ENCODE measurements at regions not wholly inside any gene's neighbourhood (a gene's known extent, or its start where the extent isn't known, plus 50 kb on each side); places are given as distances from the start of the nearest gene placed in this dataset.
"Not testable (repeated sequence)": the region's sequence is repeated elsewhere in the genome, so short reads cannot be mapped to it uniquely, and the experiment has no call there.

GRCh38 chr22:22817468-22818201, 70.0 kb upstream of the IGLL5 start:
- no peak overlapping the region for H3K4me3 ChIP-seq (ENCODE audit: low read depth in 1 of 2, low read length in 2 of 2)
- no peaks in the 10 kb centered on the region for H3K4me1 ChIP-seq (ENCODE audit: control insufficient read depth in 1 of 2, insufficient read depth in 2 of 2, low read length in 2 of 2)
- H3K36me3 ChIP-seq (ENCODE audit: control insufficient read depth in 1 of 2, insufficient read depth in 2 of 2, low read length in 2 of 2), result no peaks in the 10 kb centered on the region
- H3K9me3 ChIP-seq (ENCODE audit: control insufficient read depth in 1 of 2, low read length in 2 of 2), result no peaks in the 10 kb centered on the region
- no peaks in the 10 kb centered on the region for H3K27me3 ChIP-seq (ENCODE audit: low read depth, low read length)
- H3K27ac ChIP-seq (ENCODE audit: low read length), result no peak overlapping the region

GRCh38 chr22:22818202-22818538, 69.4 kb upstream of the IGLL5 start:
- Histone ChIP-seq H3K4me3 (ENCODE audit: low read depth in 1 of 2, low read length in 2 of 2) (no peak overlapping the region), H3K36me3 (ENCODE audit: control insufficient read depth in 1 of 2, insufficient read depth in 2 of 2, low read length in 2 of 2) (no peaks in the 10 kb centered on the region), H3K27me3 (ENCODE audit: low read depth, low read length) (no peaks in the 10 kb centered on the region), H3K27ac (ENCODE audit: low read length) (no peak overlapping the region), H3K4me1 (ENCODE audit: control insufficient read depth in 1 of 2, insufficient read depth in 2 of 2, low read length in 2 of 2) (no peaks in the 10 kb centered on the region), H3K9me3 (ENCODE audit: control insufficient read depth in 1 of 2, low read length in 2 of 2) (no peaks in the 10 kb centered on the region)

- H3K9me3 ChIP-seq (ENCODE audit: control insufficient read depth in 1 of 2, low read length in 2 of 2), result no peaks in the 10 kb centered on the region
- H3K4me1 ChIP-seq (ENCODE audit: control insufficient read depth in 1 of 2, insufficient read depth in 2 of 2, low read length in 2 of 2), result no peaks in the 10 kb centered on the region
- H3K27ac ChIP-seq (ENCODE audit: low read length), result no peak overlapping the region
- no peaks in the 10 kb centered on the region for H3K27me3 ChIP-seq (ENCODE audit: low read depth, low read length)
- H3K36me3 ChIP-seq (ENCODE audit: control insufficient read depth in 1 of 2, insufficient read depth in 2 of 2, low read length in 2 of 2), result no peaks in the 10 kb centered on the region
- no peak overlapping the region for H3K4me3 ChIP-seq (ENCODE audit: low read depth in 1 of 2, low read length in 2 of 2)
These were observed 68.5 kb upstream of the IGLL5 start for GRCh38 chr22:22818861-22819855.

- Histone ChIP-seq H3K4me1 (ENCODE audit: control insufficient read depth in 1 of 2, insufficient read depth in 2 of 2, low read length in 2 of 2) (no peaks in the 10 kb centered on the region), H3K36me3 (ENCODE audit: control insufficient read depth in 1 of 2, insufficient read depth in 2 of 2, low read length in 2 of 2) (no peaks in the 10 kb centered on the region), H3K9me3 (ENCODE audit: control insufficient read depth in 1 of 2, low read length in 2 of 2) (no peaks in the 10 kb centered on the region), H3K4me3 (ENCODE audit: low read depth in 1 of 2, low read length in 2 of 2) (no peak overlapping the region), H3K27ac (ENCODE audit: low read length) (no peak overlapping the region), H3K27me3 (ENCODE audit: low read depth, low read length) (no peaks in the 10 kb centered on the region)
These were observed 67.5 kb upstream of the IGLL5 start for GRCh38 chr22:22820076-22820475.

- no peak overlapping the region for H3K4me3 ChIP-seq (ENCODE audit: low read depth in 1 of 2, low read length in 2 of 2)
- H3K27ac ChIP-seq (ENCODE audit: low read length), result no peak overlapping the region
- no peaks in the 10 kb centered on the region for H3K4me1 ChIP-seq (ENCODE audit: control insufficient read depth in 1 of 2, insufficient read depth in 2 of 2, low read length in 2 of 2)
- H3K36me3 ChIP-seq (ENCODE audit: control insufficient read depth in 1 of 2, insufficient read depth in 2 of 2, low read length in 2 of 2), result no peaks in the 10 kb centered on the region
- H3K27me3 ChIP-seq (ENCODE audit: low read depth, low read length), result no peaks in the 10 kb centered on the region
- no peaks in the 10 kb centered on the region for H3K9me3 ChIP-seq (ENCODE audit: control insufficient read depth in 1 of 2, low read length in 2 of 2)
These were observed 67.0 kb upstream of the IGLL5 start for GRCh38 chr22:22820626-22821025.

- Histone ChIP-seq H3K4me3 (ENCODE audit: low read depth in 1 of 2, low read length in 2 of 2) (no peak overlapping the region), H3K27ac (ENCODE audit: low read length) (no peak overlapping the region), H3K4me1 (ENCODE audit: control insufficient read depth in 1 of 2, insufficient read depth in 2 of 2, low read length in 2 of 2) (no peaks in the 10 kb centered on the region), H3K36me3 (ENCODE audit: control insufficient read depth in 1 of 2, insufficient read depth in 2 of 2, low read length in 2 of 2) (no peaks in the 10 kb centered on the region), H3K9me3 (ENCODE audit: control insufficient read depth in 1 of 2, low read length in 2 of 2) (no peaks in the 10 kb centered on the region), H3K27me3 (ENCODE audit: low read depth, low read length) (no peaks in the 10 kb centered on the region)
These were observed 66.3 kb upstream of the IGLL5 start for GRCh38 chr22:22821340-22821739.

- Histone ChIP-seq H3K9me3 (ENCODE audit: control insufficient read depth in 1 of 2, low read length in 2 of 2) (no peaks in the 10 kb centered on the region), H3K27ac (ENCODE audit: low read length) (no peak overlapping the region), H3K4me3 (ENCODE audit: low read depth in 1 of 2, low read length in 2 of 2) (no peak overlapping the region), H3K36me3 (ENCODE audit: control insufficient read depth in 1 of 2, insufficient read depth in 2 of 2, low read length in 2 of 2) (no peaks in the 10 kb centered on the region), H3K4me1 (ENCODE audit: control insufficient read depth in 1 of 2, insufficient read depth in 2 of 2, low read length in 2 of 2) (no peaks in the 10 kb centered on the region), H3K27me3 (ENCODE audit: low read depth, low read length) (no peaks in the 10 kb centered on the region)
These were observed 65.5 kb upstream of the IGLL5 start for GRCh38 chr22:22822106-22822505.

- not testable (repeated sequence) for H3K9me3 ChIP-seq (ENCODE audit: control insufficient read depth in 1 of 2, low read length in 2 of 2); H3K4me1 ChIP-seq (ENCODE audit: control insufficient read depth in 1 of 2, insufficient read depth in 2 of 2, low read length in 2 of 2); H3K4me3 ChIP-seq (ENCODE audit: low read depth in 1 of 2, low read length in 2 of 2); H3K27ac ChIP-seq (ENCODE audit: low read length); H3K27me3 ChIP-seq (ENCODE audit: low read depth, low read length); H3K36me3 ChIP-seq (ENCODE audit: control insufficient read depth in 1 of 2, insufficient read depth in 2 of 2, low read length in 2 of 2)
These were observed 65.1 kb upstream of the IGLL5 start for GRCh38 chr22:22822553-22822952.

GRCh38 chr22:22823131-22823810, 64.3 kb upstream of the IGLL5 start:
- Histone ChIP-seq H3K27ac (ENCODE audit: low read length) (no peak overlapping the region), H3K27me3 (ENCODE audit: low read depth, low read length) (no peaks in the 10 kb centered on the region), H3K4me1 (ENCODE audit: control insufficient read depth in 1 of 2, insufficient read depth in 2 of 2, low read length in 2 of 2) (no peaks in the 10 kb centered on the region), H3K36me3 (ENCODE audit: control insufficient read depth in 1 of 2, insufficient read depth in 2 of 2, low read length in 2 of 2) (no peaks in the 10 kb centered on the region), H3K9me3 (ENCODE audit: control insufficient read depth in 1 of 2, low read length in 2 of 2) (no peaks in the 10 kb centered on the region), H3K4me3 (ENCODE audit: low read depth in 1 of 2, low read length in 2 of 2) (no peak overlapping the region)

- no peak overlapping the region for H3K27ac ChIP-seq (ENCODE audit: low read length)
- H3K36me3 ChIP-seq (ENCODE audit: control insufficient read depth in 1 of 2, insufficient read depth in 2 of 2, low read length in 2 of 2), result no peaks in the 10 kb centered on the region
- no peaks in the 10 kb centered on the region for H3K27me3 ChIP-seq (ENCODE audit: low read depth, low read length)
- H3K9me3 ChIP-seq (ENCODE audit: control insufficient read depth in 1 of 2, low read length in 2 of 2), result no peaks in the 10 kb centered on the region
- no peaks in the 10 kb centered on the region for H3K4me1 ChIP-seq (ENCODE audit: control insufficient read depth in 1 of 2, insufficient read depth in 2 of 2, low read length in 2 of 2)
- no peak overlapping the region for H3K4me3 ChIP-seq (ENCODE audit: low read depth in 1 of 2, low read length in 2 of 2)
These were observed 63.0 kb upstream of the IGLL5 start for GRCh38 chr22:22824340-22825212.
